D341Med (cell line): ENCODE measurements at regions not wholly inside any gene's neighbourhood (a gene's known extent, or its start where the extent isn't known, plus 50 kb on each side); places are given as distances from the start of the nearest gene placed in this dataset.
"Not testable (repeated sequence)": the region's sequence is repeated elsewhere in the genome, so short reads cannot be mapped to it uniquely, and the experiment has no call there.

Experiments
- DNase-seq: peaks from one replicate; pipeline ENCODE4 v3.0.0; 2012; ENCODE audit warnings: low spot score

- no peak for DNase-seq
Observed at GRCh38 chr9:99485459-99485858, 263.4 kb downstream of the SEC61B start.

- no peak for DNase-seq
Observed at GRCh38 chr9:99486684-99487083, 264.6 kb downstream of the SEC61B start.

GRCh38 chr9:99488131-99489059 lies 266.3 kb downstream of the SEC61B start:
- no peak for DNase-seq

GRCh38 chr9:99489060-99489413 lies 267.0 kb downstream of the SEC61B start:
- DNase-seq = no peak

GRCh38 chr9:99490729-99491128 lies 268.6 kb downstream of the SEC61B start:
- DNase-seq = no peak

GRCh38 chr9:99491408-99492158 lies 269.5 kb downstream of the SEC61B start:
- DNase-seq = no peak

- no peak for DNase-seq
Observed at GRCh38 chr9:99497641-99498040, 275.6 kb downstream of the SEC61B start.

GRCh38 chr9:99498979-99499378 lies 276.9 kb downstream of the SEC61B start:
- not testable (repeated sequence) for DNase-seq

GRCh38 chr9:99505936-99506335 lies 283.9 kb downstream of the SEC61B start:
- DNase-seq = no peak

GRCh38 chr9:99506747-99507348 lies 284.8 kb downstream of the SEC61B start:
- DNase-seq = no peak

- DNase-seq = no peak
Observed at GRCh38 chr9:99509065-99509745, 287.1 kb downstream of the SEC61B start.

- DNase-seq = no peak
Observed at GRCh38 chr9:99509900-99510535, 287.9 kb downstream of the SEC61B start.

GRCh38 chr9:99511723-99512122 lies 289.6 kb downstream of the SEC61B start:
- no peak for DNase-seq

- no peak for DNase-seq
Observed at GRCh38 chr9:99513441-99514112, 291.5 kb downstream of the SEC61B start.

GRCh38 chr9:99515093-99515492 lies 293.0 kb downstream of the SEC61B start:
- DNase-seq = no peak

GRCh38 chr9:99515895-99516656 lies 294.0 kb downstream of the SEC61B start:
- DNase-seq = no peak

GRCh38 chr9:99516657-99517049 lies 294.6 kb downstream of the SEC61B start:
- DNase-seq = no peak

GRCh38 chr9:99523838-99524237 lies 297.8 kb upstream of the NR4A3 start:
- no peak for DNase-seq

- no peak for DNase-seq
Observed at GRCh38 chr9:99531313-99531712, 290.4 kb upstream of the NR4A3 start.

GRCh38 chr9:99533421-99533820 lies 288.3 kb upstream of the NR4A3 start:
- no peak for DNase-seq
